Ascending aorta (tissue), 2 donors: ENCODE measurements at regions not wholly inside any gene's neighbourhood (a gene's known extent, or its start where the extent isn't known, plus 50 kb on each side); places are given as distances from the start of the nearest gene placed in this dataset.

ENCODE experiments used
- DNase-seq, 2 donors: peaks; one replicate each; pipeline ENCODE4 v3.0.0-alpha.2; 2019; ENCODE audit warnings: low spot score in 2 of 2
- H3K27ac ChIP-seq, 2 donors: fragments of 200-600 bp; sonication (generic); one replicate each; pipeline ENCODE4 v1.5.1; 2016 to 2017; ENCODE audit warnings: mild to moderate bottlenecking in 1 of 2
- H3K27me3 ChIP-seq: fragments of 200-600 bp; sonication (generic); one replicate; pipeline ENCODE4 v1.5.1; 2017
- H3K36me3 ChIP-seq, 2 donors: fragments of 200-600 bp; sonication (generic); one replicate each; pipeline ENCODE4 v1.5.1; 2016
- H3K4me1 ChIP-seq, 2 donors: fragments of 200-600 bp; sonication (generic); one replicate each; pipeline ENCODE4 v1.5.1; 2016 to 2017; ENCODE audit warnings: mild to moderate bottlenecking in 1 of 2
- H3K4me3 ChIP-seq, 2 donors: fragments of 200-600 bp; sonication (generic); one replicate each; pipeline ENCODE4 v1.5.1; 2016 to 2017; ENCODE audit warnings: mild to moderate bottlenecking in 1 of 2
- H3K9me3 ChIP-seq, 2 donors: fragments of 200-600 bp; sonication (generic); one replicate each; pipeline ENCODE4 v1.5.1; 2016
- intact Hi-C: fragments of 100-400 bp; cut with DNase I; formaldehyde crosslinking; loops from one replicate; pipeline ENCODE4 v1.15.1; 2023
- TF ChIP-seq, protein P1 (sequence below), 3 experiments: fragments of 200-600 bp in 2 of 3; fragments of 450-650 bp in 1 of 3; sonication (generic) in 2 of 3; IDR thresholded peaks; one replicate each; pipeline ENCODE4 v1.5.1; 2016 to 2019; ENCODE audit warnings: antibody characterized with exemption in 3 of 3, mild to moderate bottlenecking in 1 of 3, moderate library complexity in 1 of 3

DNA sequence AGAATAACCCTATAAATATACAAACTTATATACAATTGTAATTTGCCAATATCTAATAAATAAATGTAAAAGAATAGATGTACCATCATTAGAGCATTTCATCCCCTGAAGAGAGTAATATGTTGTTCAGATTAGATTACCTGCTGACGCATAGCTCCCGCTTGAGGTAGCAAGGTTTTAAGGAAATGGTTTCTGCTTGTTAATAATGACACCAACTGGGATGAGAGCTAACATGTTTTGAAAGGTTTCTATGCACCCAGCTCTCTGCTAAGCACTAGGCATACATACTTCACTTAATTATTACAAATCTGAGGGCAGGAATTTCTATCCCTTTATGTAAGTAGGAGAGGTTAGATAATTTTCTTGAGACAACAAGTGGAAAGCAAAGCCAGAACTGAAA lies 1003.3 kb upstream of the SORCS1 start:
- no peak for DNase-seq
- intact Hi-C loops: no loop called here

DNA sequence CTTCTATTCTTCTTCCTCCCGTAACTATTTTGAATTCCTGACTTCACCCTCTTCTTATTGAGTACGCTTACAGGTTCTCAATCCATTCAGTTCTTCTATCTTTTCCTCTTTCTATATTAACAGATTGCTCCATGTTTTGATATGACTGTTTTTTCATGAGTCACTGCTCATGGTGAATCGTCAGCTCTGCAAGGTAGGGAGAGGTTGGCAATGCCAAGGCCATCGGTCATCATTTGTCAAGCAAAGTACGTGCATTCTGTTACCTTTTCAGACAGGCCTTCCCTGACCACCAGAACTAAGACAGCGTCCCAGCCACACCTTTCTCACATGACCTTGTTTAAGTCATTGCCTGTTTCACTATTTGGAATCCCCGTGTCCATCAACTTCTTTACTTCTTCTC lies 1001.9 kb upstream of the SORCS1 start:
- no peak overlapping the region for H3K27ac ChIP-seq
- no peaks in the 10 kb centered on the region for H3K9me3 ChIP-seq
- H3K4me3 ChIP-seq: no peak overlapping the region
- no peak for DNase-seq
- H3K36me3 ChIP-seq: no peaks in the 10 kb centered on the region
- TF ChIP-seq, protein P1, sequence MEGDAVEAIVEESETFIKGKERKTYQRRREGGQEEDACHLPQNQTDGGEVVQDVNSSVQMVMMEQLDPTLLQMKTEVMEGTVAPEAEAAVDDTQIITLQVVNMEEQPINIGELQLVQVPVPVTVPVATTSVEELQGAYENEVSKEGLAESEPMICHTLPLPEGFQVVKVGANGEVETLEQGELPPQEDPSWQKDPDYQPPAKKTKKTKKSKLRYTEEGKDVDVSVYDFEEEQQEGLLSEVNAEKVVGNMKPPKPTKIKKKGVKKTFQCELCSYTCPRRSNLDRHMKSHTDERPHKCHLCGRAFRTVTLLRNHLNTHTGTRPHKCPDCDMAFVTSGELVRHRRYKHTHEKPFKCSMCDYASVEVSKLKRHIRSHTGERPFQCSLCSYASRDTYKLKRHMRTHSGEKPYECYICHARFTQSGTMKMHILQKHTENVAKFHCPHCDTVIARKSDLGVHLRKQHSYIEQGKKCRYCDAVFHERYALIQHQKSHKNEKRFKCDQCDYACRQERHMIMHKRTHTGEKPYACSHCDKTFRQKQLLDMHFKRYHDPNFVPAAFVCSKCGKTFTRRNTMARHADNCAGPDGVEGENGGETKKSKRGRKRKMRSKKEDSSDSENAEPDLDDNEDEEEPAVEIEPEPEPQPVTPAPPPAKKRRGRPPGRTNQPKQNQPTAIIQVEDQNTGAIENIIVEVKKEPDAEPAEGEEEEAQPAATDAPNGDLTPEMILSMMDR (IDR thresholded peaks at IDR 0.05): no peak
- intact Hi-C loops: no loop called here
- no peaks in the 10 kb centered on the region for H3K27me3 ChIP-seq
- H3K4me1 ChIP-seq: no peaks in the 10 kb centered on the region

More for the DNA sequence above, 1003.3 kb upstream of the SORCS1 start:
- Histone ChIP-seq H3K27me3 (no peaks in the 10 kb centered on the region), H3K27ac (no peak overlapping the region), H3K9me3 (no peaks in the 10 kb centered on the region), H3K4me1 (no peaks in the 10 kb centered on the region), H3K36me3 (no peaks in the 10 kb centered on the region), H3K4me3 (no peak overlapping the region)
- TF ChIP-seq, protein P1 (IDR thresholded peaks at IDR 0.05): no peak

DNA sequence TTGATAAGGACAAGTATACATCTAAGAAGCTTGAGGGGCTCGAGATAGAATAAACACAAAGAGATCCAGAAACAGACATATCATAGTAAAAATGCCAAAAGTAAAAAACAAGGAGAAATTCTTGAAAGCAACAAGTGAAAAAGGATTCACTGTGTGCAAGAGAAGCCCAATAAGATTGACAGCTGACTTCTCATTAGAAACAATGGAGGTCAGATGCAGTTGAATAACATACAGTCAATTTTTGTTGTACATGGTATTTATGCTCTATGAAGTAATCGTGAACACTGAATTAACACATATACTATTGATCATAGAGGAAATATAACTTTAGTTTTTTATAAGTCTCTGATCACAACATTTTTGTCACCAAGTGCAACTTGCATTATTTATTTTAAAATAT lies 982.8 kb upstream of the SORCS1 start:
- H3K27ac ChIP-seq: no peak overlapping the region
- H3K4me1 ChIP-seq: no peaks in the 10 kb centered on the region
- no peak overlapping the region for H3K4me3 ChIP-seq
- intact Hi-C loops: no loop called here
- TF ChIP-seq, protein P1 (IDR thresholded peaks at IDR 0.05): no peak
- H3K9me3 ChIP-seq: no peaks in the 10 kb centered on the region
- no peak for DNase-seq
- no peaks in the 10 kb centered on the region for H3K36me3 ChIP-seq
- H3K27me3 ChIP-seq: no peaks in the 10 kb centered on the region

DNA sequence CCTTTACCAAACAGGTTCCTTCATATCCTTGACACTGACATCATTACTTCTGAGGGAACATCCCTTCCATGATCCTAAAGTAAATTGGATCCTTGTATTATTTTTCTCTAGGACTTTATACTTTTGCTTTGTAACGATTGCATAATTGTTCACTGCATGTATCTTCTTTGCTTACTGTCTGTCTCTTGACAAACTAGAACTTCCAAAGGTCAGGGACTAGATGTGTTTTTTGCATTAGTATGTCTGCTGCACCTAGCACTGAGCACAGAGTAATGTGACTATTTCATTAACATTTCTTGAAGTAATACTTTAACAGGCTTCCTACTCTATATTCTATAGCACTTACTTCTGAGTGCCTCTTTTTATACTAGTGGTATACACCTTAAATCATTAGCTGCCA lies 976.6 kb upstream of the SORCS1 start:
- no peaks in the 10 kb centered on the region for H3K4me1 ChIP-seq
- no peaks in the 10 kb centered on the region for H3K9me3 ChIP-seq
- DNase-seq: no peak
- no peaks in the 10 kb centered on the region for H3K27me3 ChIP-seq
- H3K36me3 ChIP-seq: no peaks in the 10 kb centered on the region
- no peak overlapping the region for H3K4me3 ChIP-seq
- intact Hi-C loops: no loop called here
- H3K27ac ChIP-seq: no peak overlapping the region
- TF ChIP-seq, protein P1 (IDR thresholded peaks at IDR 0.05): no peak

DNA sequence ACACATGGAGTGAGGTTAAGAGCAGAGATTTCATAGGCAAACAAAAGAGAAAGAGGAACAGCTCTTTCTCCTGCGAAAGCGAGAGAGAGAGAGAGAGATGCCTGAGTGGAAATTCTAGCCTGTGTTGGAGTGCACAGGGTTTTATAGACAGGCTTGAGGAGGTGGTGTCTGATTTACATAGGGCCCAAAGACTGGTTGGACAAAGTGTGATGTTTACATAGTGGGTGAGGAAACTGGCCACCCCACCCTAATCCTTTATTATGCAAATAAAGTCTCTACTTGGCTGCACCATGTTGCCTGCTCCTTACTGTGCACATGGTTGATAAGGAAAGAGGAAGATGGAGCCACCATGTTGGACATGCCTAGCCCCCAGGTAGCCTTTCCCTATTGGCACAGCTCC lies 967.8 kb upstream of the SORCS1 start:
- intact Hi-C loops: no loop called here
- TF ChIP-seq, protein P1 (IDR thresholded peaks at IDR 0.05): no peak

DNA sequence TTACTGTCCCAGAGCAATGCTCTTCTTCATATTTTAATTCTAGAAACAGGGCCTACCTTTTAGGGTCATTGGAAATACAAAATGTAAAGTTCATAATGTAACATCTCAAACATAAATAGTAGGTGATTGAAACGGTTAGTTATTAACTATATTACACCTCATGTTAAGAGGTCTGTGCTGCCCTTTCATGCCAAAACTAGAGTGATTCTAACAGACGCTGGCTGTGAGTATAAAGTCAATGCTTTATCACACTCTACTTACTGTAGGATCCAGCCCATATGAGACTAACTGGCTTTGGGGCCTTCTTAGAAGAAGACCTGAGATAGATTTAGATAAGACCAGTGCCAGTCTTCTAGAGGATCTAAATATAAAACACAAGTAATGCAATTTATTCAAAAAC lies 966.1 kb upstream of the SORCS1 start:
- TF ChIP-seq, protein P1 (IDR thresholded peaks at IDR 0.05): no peak
- no peaks in the 10 kb centered on the region for H3K36me3 ChIP-seq
- H3K27me3 ChIP-seq: no peaks in the 10 kb centered on the region
- H3K9me3 ChIP-seq: no peaks in the 10 kb centered on the region
- intact Hi-C loops: no loop called here
- H3K27ac ChIP-seq: no peak overlapping the region
- no peak overlapping the region for H3K4me3 ChIP-seq
- H3K4me1 ChIP-seq: no peaks in the 10 kb centered on the region
- no peak for DNase-seq

More for the DNA sequence above, 967.8 kb upstream of the SORCS1 start:
- no peaks in the 10 kb centered on the region for H3K36me3 ChIP-seq
- H3K27ac ChIP-seq: no peak overlapping the region
- H3K9me3 ChIP-seq: no peaks in the 10 kb centered on the region
- H3K27me3 ChIP-seq: no peaks in the 10 kb centered on the region
- DNase-seq: no peak
- H3K4me1 ChIP-seq: no peaks in the 10 kb centered on the region
- no peak overlapping the region for H3K4me3 ChIP-seq
